Left colon (tissue), 2 donors: ENCODE measurements at regions not wholly inside any gene's neighbourhood (a gene's known extent, or its start where the extent isn't known, plus 50 kb on each side); places are given as distances from the start of the nearest gene placed in this dataset.
A peak's percentile ranks its signal among the peaks of the same experiment; 100 is the strongest.

ENCODE experiments used
- ATAC-seq: fragments of 200-7000 bp; cut with Tn5 transposase; one replicate; pipeline ENCODE4 v1.9.1; 2020; ENCODE audit warnings: mild to moderate bottlenecking, moderate library complexity
- DNase-seq, 2 donors: peaks; one replicate each; pipeline ENCODE4 v3.0.0-alpha.2; 2020
- intact Hi-C, 2 donors: fragments of 100-400 bp; cut with DNase I in 1 of 2; cut with micrococcal nuclease in 1 of 2; formaldehyde crosslinking; loops; one replicate each; pipeline versions ENCODE4 v1.11.2 to v1.14.0; 2022; cut with DNase I, micrococcal nuclease
- donor health status: DM: no; HTN: no; CAD: no.
- donor health status: DM: yes; HTN: yes; CAD: no.

- DNase-seq: no peak
- intact Hi-C loops: no loop called here
- no peak for ATAC-seq
These were observed 69.9 kb downstream of the NAV1 start for GRCh38 chr1:201608635-201609395.

GRCh38 chr1:201609661-201610318, 70.9 kb downstream of the NAV1 start:
- no peak for DNase-seq
- no peak for ATAC-seq
- intact Hi-C loops: no loop called here

- intact Hi-C loops: no loop called here
- DNase-seq (no peak), ATAC-seq (no peak)
These were observed 71.9 kb downstream of the NAV1 start for GRCh38 chr1:201610858-201611257.

GRCh38 chr1:201612645-201613044, 73.7 kb downstream of the NAV1 start:
- ATAC-seq (no peak), DNase-seq (no peak)
- intact Hi-C loops: no loop called here

- ATAC-seq: peak; percentile 56
- DNase-seq: peak in 1 of 2 donors; percentile 33
- intact Hi-C loops: no loop called here
These were observed 75.5 kb downstream of the NAV1 start for GRCh38 chr1:201614262-201615015.

GRCh38 chr1:201617157-201617556, 78.2 kb downstream of the NAV1 start:
- no peak for DNase-seq
- ATAC-seq: no peak
- intact Hi-C loops: no loop called here

- intact Hi-C loops: no loop called here
- ATAC-seq (no peak), DNase-seq (no peak)
These were observed 79.5 kb downstream of the NAV1 start for GRCh38 chr1:201618389-201618788.

- ATAC-seq: no peak
These were observed 80.0 kb downstream of the NAV1 start for GRCh38 chr1:201618905-201619304.

GRCh38 chr1:201619513-201619912, 80.6 kb downstream of the NAV1 start:
- ATAC-seq (no peak), DNase-seq (no peak)
- intact Hi-C loops: no loop called here

More at GRCh38 chr1:201618905-201619304, 80.0 kb downstream of the NAV1 start:
- DNase-seq: no peak
- intact Hi-C loops: no loop called here

- intact Hi-C loops: no loop called here
- ATAC-seq: no peak
- DNase-seq: no peak
These were observed 83.4 kb downstream of the NAV1 start for GRCh38 chr1:201622353-201622752.

- intact Hi-C loops: no loop called here
- ATAC-seq: no peak
- DNase-seq: no peak
These were observed 83.9 kb downstream of the NAV1 start for GRCh38 chr1:201622824-201623223.

GRCh38 chr1:201624741-201625225, 85.9 kb downstream of the NAV1 start:
- no peak for DNase-seq
- intact Hi-C loops: no loop called here
- ATAC-seq: no peak

GRCh38 chr1:201625226-201625761, 86.4 kb downstream of the NAV1 start:
- ATAC-seq: no peak

GRCh38 chr1:201625851-201626251, 86.9 kb downstream of the NAV1 start:
- ATAC-seq (no peak), DNase-seq (no peak)
- intact Hi-C loops: no loop called here

More at GRCh38 chr1:201625226-201625761, 86.4 kb downstream of the NAV1 start:
- DNase-seq: no peak
- intact Hi-C loops: no loop called here

- intact Hi-C loops: no loop called here
- ATAC-seq: no peak
- no peak for DNase-seq
These were observed 87.8 kb downstream of the NAV1 start for GRCh38 chr1:201626629-201627275.

- intact Hi-C loops: no loop called here
- DNase-seq: peak in 1 of 2 donors; percentile 42
- peak; percentile 56 for ATAC-seq
These were observed 89.6 kb downstream of the NAV1 start for GRCh38 chr1:201628490-201628889.

- ATAC-seq: no peak
- intact Hi-C loops: no loop called here
- DNase-seq: no peak
These were observed 91.7 kb downstream of the NAV1 start for GRCh38 chr1:201630582-201630981.

GRCh38 chr1:201631037-201631436, 92.1 kb downstream of the NAV1 start:
- ATAC-seq (no peak), DNase-seq (no peak)
- intact Hi-C loops: no loop called here

GRCh38 chr1:201632364-201632952, 93.5 kb downstream of the NAV1 start:
- DNase-seq: peak in 1 of 2 donors; percentile 51

More at GRCh38 chr1:201632364-201632952, 93.5 kb downstream of the NAV1 start:
- ATAC-seq: peak; percentile 96
- intact Hi-C loops: no loop called here
